Mammary epithelial cell (primary cell): ENCODE measurements at regions not wholly inside any gene's neighbourhood (a gene's known extent, or its start where the extent isn't known, plus 50 kb on each side); places are given as distances from the start of the nearest gene placed in this dataset.

Experiments
- EZH2 ChIP-seq: IDR thresholded peaks from 2 replicates; pipeline ENCODE4 v1.6.1; 2012; ENCODE audit warnings: low read length, inconsistent platforms, borderline replicate concordance
- TF ChIP-seq, protein P1 (sequence below), 2 donors: IDR thresholded peaks in 1 of 2; conservative IDR thresholded peaks in 1 of 2; 2 replicates each; pipeline ENCODE4 v1.5.1; 2011 to 2012; ENCODE audit warnings: inconsistent platforms in 2 of 2, low read length in 2 of 2, mild to moderate bottlenecking in 2 of 2, control low read depth in 1 of 2, low read depth in 1 of 2; ENCODE audit not compliant: insufficient read depth in 1 of 2; ENCODE audit errors: extremely low read depth in 1 of 2

DNA sequence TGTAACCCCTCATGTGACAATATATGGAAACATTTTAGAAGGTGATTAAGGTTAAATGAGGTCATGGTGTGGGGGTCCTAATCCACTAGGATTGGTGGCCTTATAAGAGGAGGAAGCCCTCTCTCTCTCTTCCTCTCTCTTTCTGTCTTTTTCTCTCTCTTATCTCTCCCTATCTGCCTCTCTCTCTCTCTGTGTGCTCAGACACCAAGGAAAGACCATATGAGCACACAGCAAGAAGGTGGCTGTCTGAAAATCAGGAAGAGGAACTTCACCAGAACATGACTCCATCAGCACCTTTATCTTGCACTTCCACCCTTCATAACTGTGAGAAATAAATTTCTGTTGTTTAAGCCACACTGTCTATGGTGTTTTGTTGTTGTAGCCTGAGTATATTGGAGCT is 1472.2 kb downstream of the PCDH7 start:
- TF ChIP-seq, protein P1, sequence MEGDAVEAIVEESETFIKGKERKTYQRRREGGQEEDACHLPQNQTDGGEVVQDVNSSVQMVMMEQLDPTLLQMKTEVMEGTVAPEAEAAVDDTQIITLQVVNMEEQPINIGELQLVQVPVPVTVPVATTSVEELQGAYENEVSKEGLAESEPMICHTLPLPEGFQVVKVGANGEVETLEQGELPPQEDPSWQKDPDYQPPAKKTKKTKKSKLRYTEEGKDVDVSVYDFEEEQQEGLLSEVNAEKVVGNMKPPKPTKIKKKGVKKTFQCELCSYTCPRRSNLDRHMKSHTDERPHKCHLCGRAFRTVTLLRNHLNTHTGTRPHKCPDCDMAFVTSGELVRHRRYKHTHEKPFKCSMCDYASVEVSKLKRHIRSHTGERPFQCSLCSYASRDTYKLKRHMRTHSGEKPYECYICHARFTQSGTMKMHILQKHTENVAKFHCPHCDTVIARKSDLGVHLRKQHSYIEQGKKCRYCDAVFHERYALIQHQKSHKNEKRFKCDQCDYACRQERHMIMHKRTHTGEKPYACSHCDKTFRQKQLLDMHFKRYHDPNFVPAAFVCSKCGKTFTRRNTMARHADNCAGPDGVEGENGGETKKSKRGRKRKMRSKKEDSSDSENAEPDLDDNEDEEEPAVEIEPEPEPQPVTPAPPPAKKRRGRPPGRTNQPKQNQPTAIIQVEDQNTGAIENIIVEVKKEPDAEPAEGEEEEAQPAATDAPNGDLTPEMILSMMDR (conservative IDR thresholded peaks at IDR 0.05 in 1 of 2, IDR thresholded peaks at IDR 0.05 in 1 of 2; ENCODE audit: extremely low read depth in 1 of 2, insufficient read depth in 1 of 2, low read depth in 1 of 2, low read length in 2 of 2), result no peak
- no peak for TF ChIP-seq EZH2
